ENCODE measurements at regions not wholly inside any gene's neighbourhood (a gene's known extent, or its start where the extent isn't known, plus 50 kb on each side); places are given as distances from the start of the nearest gene placed in this dataset.
"Not testable (repeated sequence)": the region's sequence is repeated elsewhere in the genome, so short reads cannot be mapped to it uniquely, and the experiment has no call there.

DNA sequence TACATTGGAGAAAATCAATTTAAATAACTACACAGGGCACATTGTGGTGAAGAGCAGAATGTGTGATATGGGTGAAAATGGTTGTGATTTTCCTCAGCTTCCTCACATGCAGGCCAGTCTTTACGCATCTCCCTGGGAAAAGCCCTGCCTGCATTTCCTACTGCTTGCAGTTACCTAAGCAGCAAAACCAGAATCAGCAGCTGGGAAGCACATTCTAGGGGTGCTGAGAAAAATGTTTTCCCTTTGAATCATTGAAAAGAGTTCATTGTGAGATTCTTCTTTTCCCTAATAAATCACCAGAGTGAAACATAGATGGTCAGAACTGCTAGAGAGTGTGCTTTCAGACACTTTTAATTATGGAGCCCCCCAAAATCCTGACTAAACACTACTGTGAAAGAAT, 656.0 kb downstream of the TDRD15 start:
- no peak for DNase-seq
- H3K4me1 ChIP-seq, result no peaks in the 10 kb centered on the region
- intact Hi-C loops (cut with DNase I), result no loop called here
- no peaks in the 10 kb centered on the region for H3K9me3 ChIP-seq
- H3K36me3 ChIP-seq, result no peaks in the 10 kb centered on the region
- H3K27me3 ChIP-seq, result no peaks in the 10 kb centered on the region
- H3K9ac ChIP-seq (ENCODE audit: low read depth in 2 of 2, low read length in 2 of 2), result no peak overlapping the region
- H3K27ac ChIP-seq, result no peak overlapping the region
- no peak for TF ChIP-seq CTCF (IDR thresholded peaks at IDR 0.05)
- H3K4me3 ChIP-seq, result no peak overlapping the region

- intact Hi-C loops (cut with DNase I), result no loop called here
- H3K27ac ChIP-seq, result no peak overlapping the region
- TF ChIP-seq CTCF (IDR thresholded peaks at IDR 0.05), result no peak
- no peaks in the 10 kb centered on the region for H3K27me3 ChIP-seq
- DNase-seq, result no peak
- H3K4me3 ChIP-seq, result no peak overlapping the region
- H3K9me3 ChIP-seq, result no peaks in the 10 kb centered on the region
- H3K9ac ChIP-seq (ENCODE audit: low read depth in 2 of 2, low read length in 2 of 2), result no peak overlapping the region
- H3K4me1 ChIP-seq, result no peaks in the 10 kb centered on the region
- H3K36me3 ChIP-seq, result no peaks in the 10 kb centered on the region
Observed at GRCh38 chr2:21781962-21782361, 658.2 kb downstream of the TDRD15 start.

GRCh38 chr2:21782866-21783265, 659.1 kb downstream of the TDRD15 start:
- no peaks in the 10 kb centered on the region for H3K36me3 ChIP-seq
- no peak overlapping the region for H3K4me3 ChIP-seq
- H3K9me3 ChIP-seq, result no peaks in the 10 kb centered on the region
- H3K27me3 ChIP-seq, result no peaks in the 10 kb centered on the region
- no peak overlapping the region for H3K9ac ChIP-seq (ENCODE audit: low read depth in 2 of 2, low read length in 2 of 2)
- no peak for TF ChIP-seq CTCF (IDR thresholded peaks at IDR 0.05)
- no peak for DNase-seq
- intact Hi-C loops (cut with DNase I), result no loop called here
- H3K4me1 ChIP-seq, result no peaks in the 10 kb centered on the region
- H3K27ac ChIP-seq, result no peak overlapping the region

DNA sequence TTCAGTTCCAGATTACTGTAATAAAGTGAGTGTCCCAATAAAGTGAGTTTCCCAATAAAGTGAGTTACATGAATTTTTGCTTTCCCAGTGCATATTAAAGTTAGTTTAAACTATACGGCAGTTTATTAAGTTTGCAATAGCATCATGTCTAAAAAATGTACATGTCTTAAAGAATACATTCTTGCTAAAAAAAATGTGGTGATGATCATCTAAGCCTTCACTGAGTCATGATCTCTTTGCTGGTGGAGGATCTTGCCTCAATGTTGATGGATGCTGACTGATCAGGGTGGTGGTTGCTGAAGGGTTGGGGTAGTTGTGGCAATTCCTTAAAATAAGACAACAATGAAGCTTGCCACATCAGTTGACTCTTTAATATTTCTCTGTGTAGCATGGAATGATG, 664.2 kb downstream of the TDRD15 start:
- Histone ChIP-seq H3K4me1 (no peaks in the 10 kb centered on the region), H3K27me3 (no peaks in the 10 kb centered on the region), H3K4me3 (no peak overlapping the region), H3K9ac (ENCODE audit: low read depth in 2 of 2, low read length in 2 of 2) (no peak overlapping the region), H3K36me3 (no peaks in the 10 kb centered on the region), H3K27ac (no peak overlapping the region), H3K9me3 (no peaks in the 10 kb centered on the region)
- no peak for TF ChIP-seq CTCF (IDR thresholded peaks at IDR 0.05)
- DNase-seq, result no peak
- intact Hi-C loops (cut with DNase I), result no loop called here

GRCh38 chr2:21790311-21790710, 666.5 kb downstream of the TDRD15 start:
- H3K36me3 ChIP-seq; H3K9ac ChIP-seq (ENCODE audit: low read depth in 2 of 2, low read length in 2 of 2); H3K4me3 ChIP-seq; H3K9me3 ChIP-seq; H3K27me3 ChIP-seq; H3K4me1 ChIP-seq; intact Hi-C loops (cut with DNase I); DNase-seq; H3K27ac ChIP-seq: not testable (repeated sequence)

DNA sequence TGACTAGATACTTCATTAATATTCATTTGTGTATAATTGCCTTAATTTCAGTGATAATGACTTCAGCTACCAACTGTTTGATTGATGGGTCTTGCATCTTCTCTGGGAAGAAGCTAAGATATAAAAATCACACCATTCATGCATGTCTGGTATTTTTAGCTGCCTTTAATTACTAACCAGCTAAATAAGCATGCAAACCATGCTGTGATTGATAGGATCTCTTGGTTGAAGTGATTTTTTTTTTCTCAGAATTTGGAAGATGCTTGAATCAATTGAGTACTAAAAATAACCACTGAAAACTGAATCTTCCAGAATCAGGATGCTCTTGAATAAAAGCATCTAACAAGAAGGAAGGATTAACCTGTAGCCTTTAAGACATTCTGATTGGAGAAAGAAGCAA, 668.8 kb downstream of the TDRD15 start:
- no peak overlapping the region for H3K9ac ChIP-seq (ENCODE audit: low read depth in 2 of 2, low read length in 2 of 2)
- H3K4me1 ChIP-seq, result no peaks in the 10 kb centered on the region
- H3K36me3 ChIP-seq, result no peaks in the 10 kb centered on the region
- no peaks in the 10 kb centered on the region for H3K27me3 ChIP-seq
- no peak for TF ChIP-seq CTCF (IDR thresholded peaks at IDR 0.05)
- H3K9me3 ChIP-seq, result no peaks in the 10 kb centered on the region
- H3K27ac ChIP-seq, result no peak overlapping the region
- no peak overlapping the region for H3K4me3 ChIP-seq
- no peak for DNase-seq
- intact Hi-C loops (cut with DNase I), result no loop called here

All from colonic mucosa (tissue), 4 donors.